GM21737 (cell line): ENCODE measurements at regions not wholly inside any gene's neighbourhood (a gene's known extent, or its start where the extent isn't known, plus 50 kb on each side); places are given as distances from the start of the nearest gene placed in this dataset.

Experiments used
- ATAC-seq: cut with Tn5 transposase; IDR thresholded peaks from one replicate; pipeline ENCODE4 v1.9.1; 2021; ENCODE audit warnings: mild to moderate bottlenecking, moderate library complexity; ENCODE audit not compliant: unreplicated experiment

DNA sequence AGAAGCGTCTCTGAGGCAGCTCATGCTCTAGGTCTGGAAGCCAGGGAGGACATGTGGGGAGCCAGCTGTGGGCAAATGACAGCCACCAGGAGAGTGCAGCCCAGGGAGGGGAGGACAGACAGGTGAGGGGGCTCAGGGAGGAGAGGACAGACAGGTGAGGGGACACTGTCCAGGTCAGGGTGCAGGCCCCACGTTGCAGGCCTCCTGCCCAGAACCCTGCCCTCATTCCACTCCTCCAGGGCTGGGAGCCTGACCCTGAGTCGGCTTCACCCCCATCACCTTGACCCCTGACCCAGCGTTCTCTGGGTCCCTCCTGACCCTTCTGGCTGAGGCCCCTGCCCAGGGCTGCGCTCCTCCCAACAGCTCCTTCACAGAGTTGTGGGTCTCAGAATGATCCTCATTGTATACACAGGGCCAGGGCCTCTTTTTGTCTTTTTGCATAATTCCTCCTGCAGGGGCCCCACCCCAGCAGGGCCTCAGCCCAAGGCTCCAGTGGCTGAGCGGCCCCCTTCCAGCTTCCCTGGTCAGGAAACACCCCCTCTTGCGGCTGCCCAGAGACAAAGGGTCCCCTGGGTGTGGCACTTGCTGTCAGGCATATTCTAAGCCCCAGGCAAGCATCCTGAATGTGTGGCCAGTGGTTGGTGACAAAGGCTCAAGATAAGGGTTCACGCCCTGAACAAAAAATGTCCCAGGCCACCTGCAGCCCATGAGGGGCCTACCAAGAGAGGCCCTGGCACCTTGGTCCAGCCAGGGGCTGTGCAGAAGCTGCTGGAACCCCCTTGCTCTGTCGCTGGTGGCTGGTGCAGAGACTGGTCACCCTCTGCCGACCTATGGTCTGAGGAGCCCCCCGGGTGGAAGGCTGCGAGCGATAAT is 853.0 kb downstream of the BRD1 start:
- ATAC-seq: no peak

DNA sequence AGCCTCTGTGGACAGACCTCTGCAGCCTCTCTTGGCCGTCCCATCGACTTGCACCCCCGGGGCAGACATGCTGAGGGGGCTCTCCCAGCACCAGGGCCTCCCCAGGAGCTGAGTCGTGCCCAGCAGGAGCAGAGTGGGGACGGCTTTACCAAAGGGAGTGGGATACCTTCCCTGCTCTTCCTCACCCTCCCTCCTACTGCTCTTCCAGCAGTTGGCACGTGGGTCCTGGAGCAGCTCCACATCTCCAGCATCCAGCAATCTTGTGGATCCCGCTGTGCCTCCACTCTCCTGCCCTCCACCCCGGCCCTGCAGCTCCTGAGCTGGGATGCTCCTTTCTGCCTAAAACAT is 854.0 kb downstream of the BRD1 start:
- no peak for ATAC-seq

- ATAC-seq: no peak
Observed at GRCh38 chr22:48972979-48973693, 854.5 kb downstream of the BRD1 start.

GRCh38 chr22:48968201-48968959 is 859.3 kb downstream of the BRD1 start:
- ATAC-seq: no peak

GRCh38 chr22:48963405-48963804 is 864.3 kb downstream of the BRD1 start:
- ATAC-seq: no peak

- ATAC-seq: no peak
Observed at GRCh38 chr22:48961705-48962104, 866.0 kb downstream of the BRD1 start.

DNA sequence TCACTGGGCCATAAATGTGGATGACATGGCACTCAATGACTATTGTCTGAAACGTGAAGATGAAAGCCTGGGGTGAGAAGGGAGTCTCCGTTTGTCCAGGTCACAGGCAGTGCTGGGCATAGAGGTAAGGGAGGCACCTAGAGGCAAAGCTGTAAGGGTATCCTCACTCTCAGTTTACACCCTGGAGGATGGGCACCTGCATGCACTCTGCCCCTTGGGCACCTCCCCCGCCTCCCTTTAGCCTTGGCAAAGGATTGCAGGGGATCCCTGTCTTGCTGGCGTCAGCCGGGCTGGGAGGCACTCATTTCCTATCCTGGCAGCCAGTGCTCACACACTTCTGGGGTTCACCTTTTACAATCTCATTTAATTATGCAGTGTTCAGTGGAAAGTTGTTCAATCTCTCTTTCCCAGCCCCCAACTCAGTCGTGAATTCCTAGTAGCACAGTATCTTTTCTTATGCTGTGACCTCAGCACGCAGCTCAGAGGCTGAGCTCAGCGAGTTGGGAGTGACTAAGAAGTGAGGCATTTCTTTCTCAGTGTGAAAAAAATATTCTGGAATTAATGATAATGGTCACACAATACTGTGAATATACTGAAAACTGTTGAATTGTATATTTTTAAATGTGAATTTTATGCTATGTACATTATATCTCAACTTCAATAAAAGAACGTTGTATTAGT is 866.6 kb downstream of the BRD1 start:
- no peak for ATAC-seq

- ATAC-seq: no peak
Observed at GRCh38 chr22:48960576-48960975, 867.1 kb downstream of the BRD1 start.

DNA sequence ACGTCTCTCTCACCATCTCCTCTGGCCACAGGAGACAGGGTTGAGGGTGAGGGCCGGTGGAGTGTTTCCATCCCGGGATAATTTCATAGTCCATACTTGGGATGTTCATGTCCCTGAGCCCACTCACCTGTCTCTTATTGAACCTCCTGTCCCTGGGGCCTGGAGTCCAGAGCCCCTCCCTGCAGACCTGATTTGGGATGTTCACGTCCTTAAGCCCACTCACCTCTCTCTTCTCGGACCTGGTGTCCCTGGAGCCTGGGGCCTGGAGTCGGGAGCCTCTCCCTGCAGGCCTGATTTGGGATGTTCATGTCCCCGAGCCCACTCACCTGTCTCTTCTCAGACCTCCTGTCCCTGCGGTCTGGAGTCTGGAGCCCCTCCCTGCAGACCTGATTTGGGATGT is 868.2 kb downstream of the BRD1 start:
- no peak for ATAC-seq

- no peak for ATAC-seq
Observed at GRCh38 chr22:48957987-48958321, 869.7 kb downstream of the BRD1 start.

- ATAC-seq: no peak
Observed at GRCh38 chr22:48957311-48957986, 870.2 kb downstream of the BRD1 start.

DNA sequence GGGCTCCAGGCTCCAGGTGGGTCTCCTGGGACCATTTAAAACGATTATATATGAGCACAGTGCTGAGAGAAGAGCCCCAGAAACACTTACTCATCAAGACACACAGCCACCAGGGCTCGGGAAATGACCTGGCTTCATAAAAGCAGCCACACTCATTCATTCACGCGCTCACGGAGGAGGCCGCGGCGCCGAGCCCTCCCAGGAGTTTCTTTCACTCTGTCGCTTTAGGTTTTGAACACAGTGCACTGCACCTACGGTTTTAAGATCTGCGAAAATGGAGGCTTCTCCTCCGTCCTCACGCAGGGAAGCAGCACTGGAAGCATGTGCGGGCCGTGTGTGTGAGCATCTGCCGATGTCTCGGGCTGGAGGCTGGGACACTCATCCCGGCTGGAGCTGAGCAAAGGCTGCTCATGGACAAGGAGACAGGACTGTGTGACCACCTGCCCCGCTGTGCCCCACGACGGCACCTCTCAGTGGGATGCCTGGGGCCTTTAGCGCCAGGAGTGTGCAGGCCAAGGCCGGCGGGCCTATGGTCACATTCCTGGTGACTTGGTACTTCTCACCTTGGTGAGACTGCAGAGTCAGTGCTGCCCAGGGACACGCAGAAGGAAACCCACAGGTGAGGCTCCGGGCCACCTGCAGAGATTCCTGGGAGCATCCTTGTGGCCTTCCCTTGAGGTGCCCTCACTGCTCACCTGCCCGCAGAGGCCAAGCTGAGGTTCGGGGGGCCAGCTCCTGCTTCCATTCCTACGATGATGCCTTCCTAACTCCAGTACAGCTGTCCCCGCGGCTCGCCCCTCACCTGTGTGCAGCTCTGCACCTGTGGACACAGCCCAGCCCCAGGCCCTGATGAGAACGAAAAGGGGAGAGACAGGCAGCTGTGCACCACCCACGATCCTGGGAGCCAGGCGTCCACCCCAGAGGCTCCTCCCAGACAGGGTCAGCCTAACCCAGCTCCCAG is 872.0 kb downstream of the BRD1 start:
- ATAC-seq: no peak

- ATAC-seq: no peak
Observed at GRCh38 chr22:48954781-48955311, 872.8 kb downstream of the BRD1 start.

- ATAC-seq: no peak
Observed at GRCh38 chr22:48953830-48954229, 873.8 kb downstream of the BRD1 start.

GRCh38 chr22:48953103-48953720 is 874.5 kb downstream of the BRD1 start:
- no peak for ATAC-seq

GRCh38 chr22:48952256-48953102 is 875.2 kb downstream of the BRD1 start:
- no peak for ATAC-seq

DNA sequence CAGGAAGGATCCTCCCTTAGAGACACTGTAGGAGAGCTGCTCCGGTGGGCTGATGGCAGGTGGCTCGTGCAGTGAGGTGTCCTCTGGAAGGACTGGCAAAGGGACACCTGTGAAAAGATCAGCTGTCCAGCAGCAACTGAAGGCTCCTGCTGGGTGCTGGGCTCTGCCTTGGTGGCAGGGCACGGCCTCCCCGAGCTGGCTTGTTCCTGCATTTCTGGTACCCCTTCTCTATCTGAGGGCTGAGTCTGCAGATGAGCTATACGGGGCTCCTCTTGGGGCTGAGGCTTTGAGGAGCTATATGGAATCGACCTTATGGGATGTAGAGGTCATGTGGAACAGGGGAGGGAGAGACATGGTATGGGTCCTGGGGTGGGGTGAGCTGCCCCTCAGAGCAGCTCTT is 875.8 kb downstream of the BRD1 start:
- no peak for ATAC-seq
